ENCODE measurements at regions not wholly inside any gene's neighbourhood (a gene's known extent, or its start where the extent isn't known, plus 50 kb on each side); places are given as distances from the start of the nearest gene placed in this dataset.

DNA sequence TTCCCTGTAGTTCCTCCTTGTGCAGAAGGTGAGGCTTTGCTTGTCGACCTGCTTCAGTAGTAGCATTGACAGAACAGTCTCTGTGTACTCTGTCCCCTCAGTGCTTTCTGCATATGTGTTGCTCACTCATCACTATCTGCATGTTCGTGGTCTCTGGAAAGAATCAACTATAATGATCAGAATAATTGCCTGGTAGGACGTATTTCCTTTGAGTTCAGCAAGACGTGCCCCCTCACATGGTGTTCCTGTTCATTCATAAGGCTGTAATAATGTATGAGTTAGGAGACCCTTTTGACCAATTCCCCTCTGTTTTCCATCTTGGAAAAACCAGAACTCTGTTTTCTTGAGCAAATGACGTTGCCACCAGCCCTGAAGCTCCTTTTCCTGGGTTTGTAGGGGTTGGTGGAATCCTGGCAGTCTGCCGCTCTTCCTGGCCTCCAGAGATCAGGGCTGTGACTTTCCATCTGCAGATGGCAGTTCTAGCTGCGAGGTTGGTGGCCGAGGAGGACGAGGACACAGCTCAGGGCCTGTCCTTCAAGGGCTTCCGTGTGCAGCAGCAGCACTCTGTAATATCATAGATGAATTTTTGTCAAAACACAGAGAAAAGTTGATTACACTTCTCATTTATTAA, 61.9 kb downstream of the EXOSC2 start:
- DNase-seq (ENCODE audit: low read depth, low spot score) = no peak

DNA sequence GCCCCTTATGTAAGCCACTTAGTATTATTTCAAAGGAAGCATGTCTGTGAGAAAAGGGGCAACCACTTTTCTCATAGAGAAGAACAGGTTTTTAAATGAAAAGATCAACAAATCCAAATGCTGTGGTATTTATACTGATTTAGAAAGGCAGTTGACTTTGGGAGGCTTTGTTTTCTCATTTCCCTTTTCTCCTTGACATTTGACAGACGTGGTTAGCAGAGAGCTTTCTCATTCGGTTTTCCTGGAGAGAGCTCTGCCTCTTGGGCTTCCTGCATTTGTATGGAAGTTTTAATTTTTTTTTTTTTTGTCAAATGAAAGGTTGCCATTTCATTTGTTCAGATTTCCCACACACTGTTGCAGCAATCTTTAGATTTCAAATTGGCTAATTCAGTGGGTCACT, 62.5 kb downstream of the EXOSC2 start:
- DNase-seq (ENCODE audit: low read depth, low spot score) = no peak

DNA sequence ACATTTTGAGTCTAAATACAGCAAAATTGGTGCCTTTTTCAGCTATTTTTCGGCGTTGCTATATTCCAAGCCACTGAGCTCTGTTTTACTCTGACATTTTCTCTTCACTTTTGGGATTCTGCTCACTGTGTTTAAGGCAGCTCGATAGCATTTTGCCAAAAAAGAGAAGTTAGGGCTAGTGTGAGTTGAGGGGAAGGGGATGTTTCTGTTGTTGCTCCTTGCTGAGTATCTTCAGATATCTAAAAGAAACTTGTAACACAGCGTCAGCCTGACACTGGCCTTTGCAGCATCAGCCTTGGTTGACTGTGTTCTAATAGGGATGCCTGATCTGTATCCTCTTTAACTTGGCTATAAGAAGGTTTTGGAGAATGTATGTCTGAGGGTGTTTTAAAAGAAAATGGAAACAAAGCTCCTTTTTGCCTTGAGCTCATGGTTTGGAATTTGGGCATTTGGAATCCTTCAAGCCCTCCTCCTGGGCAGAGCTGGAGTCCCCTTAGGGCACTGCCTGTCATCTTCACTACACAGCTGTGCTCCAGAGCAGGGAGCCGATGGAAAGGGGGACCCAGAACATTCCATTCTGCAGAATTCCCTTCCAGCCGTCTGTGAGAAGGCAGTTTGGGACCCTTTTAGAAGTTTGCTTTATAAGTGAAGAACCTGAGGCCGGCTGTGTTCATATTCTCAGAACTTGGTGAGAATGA, 63.0 kb downstream of the EXOSC2 start:
- no peak for DNase-seq (ENCODE audit: low read depth, low spot score)

DNA sequence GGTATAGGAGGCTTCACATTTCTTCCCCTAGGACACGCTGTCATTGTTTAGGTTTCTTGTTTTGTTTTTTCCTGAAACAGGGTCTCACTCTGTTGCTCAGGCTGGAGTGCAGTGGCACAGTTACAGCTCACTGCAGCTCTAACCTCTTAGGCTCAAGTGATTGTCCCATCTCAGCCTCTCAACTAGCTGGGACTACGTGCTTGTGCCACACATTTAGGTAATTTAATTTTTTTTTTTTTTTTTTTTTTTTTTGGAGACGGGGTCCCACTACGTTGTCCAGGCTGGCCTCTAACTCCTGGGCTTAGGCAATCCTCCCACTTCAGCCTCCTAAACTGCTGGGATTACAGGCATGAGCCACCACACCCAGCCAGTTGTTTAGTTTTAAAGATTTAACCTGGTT, 66.2 kb downstream of the EXOSC2 start:
- no peak for DNase-seq (ENCODE audit: low read depth, low spot score)

DNA sequence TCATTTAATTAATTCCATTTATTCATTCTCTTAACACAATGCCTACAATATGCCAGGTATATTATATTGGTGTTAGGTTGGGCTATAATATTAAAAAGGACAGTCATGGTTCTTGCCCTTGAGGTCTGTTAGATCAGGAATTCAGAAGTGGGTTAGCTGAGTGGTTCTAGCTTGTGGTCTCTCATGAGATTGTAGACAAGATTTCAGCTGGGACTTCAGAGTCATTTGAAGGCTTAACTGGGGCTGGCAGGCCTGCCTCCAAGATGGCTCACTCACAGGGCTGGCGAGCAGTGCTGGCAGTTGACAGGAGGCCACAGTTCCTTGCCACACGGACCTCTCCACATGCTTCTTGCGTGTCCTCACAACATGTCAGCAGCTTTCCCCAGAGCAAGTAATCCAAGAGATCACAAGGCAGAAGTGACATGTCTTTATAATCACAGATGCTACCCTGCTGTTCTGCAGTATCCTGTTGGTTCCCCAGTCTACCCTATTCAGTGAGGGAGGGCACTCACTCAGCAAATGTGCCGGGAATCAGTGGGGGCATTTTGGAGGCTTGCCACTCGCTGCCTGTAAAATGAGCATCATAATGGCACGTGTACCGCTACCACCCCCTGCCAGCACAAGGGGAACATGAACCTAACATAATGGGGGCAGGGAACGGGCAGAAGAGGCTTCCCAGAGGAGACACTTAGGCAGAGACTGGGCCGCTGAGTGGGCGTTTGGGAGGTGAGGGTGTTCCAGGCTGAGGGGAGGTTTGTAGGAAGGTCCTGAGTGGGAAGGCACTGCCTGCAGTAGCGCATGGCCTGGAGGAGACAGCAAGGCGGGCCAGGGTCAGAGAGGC, 70.0 kb downstream of the EXOSC2 start:
- no peak for DNase-seq (ENCODE audit: low read depth, low spot score)

DNA sequence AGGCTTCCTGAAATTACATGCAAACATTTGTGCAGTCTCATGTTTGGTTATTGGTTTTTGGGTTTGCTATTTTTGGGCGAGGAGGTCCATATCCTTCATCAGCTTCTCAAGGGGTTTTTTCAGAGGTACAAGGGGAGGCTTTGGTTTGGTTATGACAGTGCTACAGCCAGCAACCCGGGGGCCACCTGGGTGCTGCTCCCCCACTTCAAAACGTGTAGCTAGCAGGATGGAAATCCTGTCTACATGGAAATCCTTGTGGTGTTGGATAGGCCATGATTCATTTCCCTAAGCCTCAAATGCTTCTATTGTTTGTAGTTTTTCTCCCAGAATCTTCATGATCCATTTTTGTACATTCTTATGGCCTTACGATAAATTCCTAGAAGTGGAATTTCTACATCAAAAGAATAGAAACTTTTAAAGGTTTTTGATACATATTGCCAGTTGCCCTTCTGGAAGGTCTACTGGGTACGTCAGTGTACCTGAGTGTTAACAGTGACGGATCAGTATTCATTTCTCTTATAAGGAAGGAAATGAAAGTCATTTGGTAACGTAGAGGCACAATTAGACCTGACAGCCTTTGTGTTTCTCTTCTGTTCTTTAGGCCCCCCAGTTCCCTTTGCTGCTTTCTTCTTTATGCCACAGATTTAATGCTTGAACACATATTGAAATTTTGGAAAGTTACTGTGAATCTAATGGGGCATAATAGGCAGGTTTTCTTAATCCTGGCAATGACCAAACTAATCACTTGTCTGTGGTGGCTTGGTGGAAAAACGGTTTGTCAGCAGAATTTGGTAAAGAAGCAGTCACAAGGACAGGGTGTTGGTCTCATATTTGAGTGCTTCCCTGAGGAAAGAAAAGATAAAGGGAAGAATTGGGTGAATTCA, 69.7 kb upstream of the ABL1 start:
- DNase-seq (ENCODE audit: low read depth, low spot score) = peak; percentile 71

DNA sequence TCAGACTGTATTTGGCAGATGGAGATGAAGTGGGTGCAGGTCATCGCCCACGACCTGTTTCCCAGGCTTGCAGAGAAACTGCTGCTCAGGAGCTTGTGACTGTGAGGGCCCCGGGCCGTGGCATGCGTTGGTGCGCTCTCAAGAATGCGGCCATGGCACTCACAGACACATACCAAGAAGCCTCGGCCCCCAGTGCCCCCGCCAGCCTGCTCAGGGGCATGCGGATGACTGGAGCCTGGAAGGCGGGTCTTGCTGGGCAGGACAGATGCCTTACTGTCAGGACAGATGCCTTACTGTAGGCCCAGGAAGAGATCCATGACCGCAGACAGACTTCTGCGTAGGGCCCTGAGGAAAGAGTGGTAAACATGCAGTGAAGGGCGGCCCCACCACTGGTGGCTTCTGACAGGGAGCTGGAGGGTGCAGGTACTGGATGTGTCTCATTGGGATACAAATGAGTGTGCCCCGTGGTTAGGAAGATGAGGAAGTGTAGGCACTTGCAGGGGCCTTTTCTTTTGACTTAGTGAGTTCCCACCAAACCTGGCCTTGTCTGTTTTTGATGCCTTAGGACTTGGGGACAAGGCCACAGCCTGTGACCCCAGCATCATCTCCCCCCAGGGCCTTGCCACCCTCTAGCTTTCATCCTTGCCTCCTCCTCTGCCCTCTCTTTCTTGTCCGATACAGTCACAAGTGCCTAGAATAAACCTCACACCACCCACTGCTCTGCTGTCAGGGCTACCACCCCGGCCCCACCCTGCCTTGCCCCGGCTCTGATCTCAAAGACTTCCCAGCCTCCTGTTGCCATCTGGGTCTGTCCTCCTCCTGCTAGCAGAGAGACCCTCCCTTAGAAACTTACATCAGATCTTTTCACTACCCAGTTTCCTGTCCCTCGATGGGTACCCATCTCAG, 68.8 kb upstream of the ABL1 start:
- no peak for DNase-seq (ENCODE audit: low read depth, low spot score)

DNA sequence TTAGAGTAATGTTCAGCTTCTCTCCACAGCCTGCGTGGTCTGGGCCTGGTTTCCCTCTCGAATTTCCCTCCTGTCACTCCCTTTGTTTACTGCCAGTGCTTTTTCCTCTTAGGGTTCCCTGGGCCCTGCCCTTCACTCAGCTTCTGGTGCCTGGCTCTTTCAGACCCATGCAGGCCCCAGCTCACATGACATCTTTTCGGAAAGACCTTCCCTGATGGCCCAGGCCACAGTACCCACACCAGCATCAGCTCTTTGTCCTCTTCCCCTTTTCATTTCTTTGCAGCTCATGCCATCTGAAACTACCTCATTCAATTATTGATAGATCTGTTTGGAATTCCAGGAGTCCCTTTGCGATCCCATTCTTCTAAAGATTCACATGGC, 68.1 kb upstream of the ABL1 start:
- no peak for DNase-seq (ENCODE audit: low read depth, low spot score)

DNA sequence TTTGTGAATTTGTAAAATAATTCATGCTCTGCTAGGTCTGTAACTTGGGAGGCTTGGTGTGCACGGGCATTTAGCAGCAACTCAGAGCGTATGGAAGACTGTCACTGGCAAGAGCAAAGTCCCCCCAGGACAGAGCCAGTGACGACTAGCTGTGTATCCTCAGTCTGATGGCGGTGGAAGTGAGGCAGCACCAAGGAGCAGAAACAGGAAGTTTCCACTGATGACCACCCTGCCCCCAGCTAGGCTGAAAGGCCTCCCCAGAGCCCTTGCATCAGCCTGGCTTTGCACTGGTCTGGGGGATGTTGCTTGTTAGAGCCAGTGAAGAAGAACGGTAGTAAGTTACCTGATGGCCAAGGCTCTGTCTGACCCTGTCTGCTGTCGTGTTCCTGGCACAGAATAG, 66.8 kb upstream of the ABL1 start:
- DNase-seq (ENCODE audit: low read depth, low spot score) = no peak

DNA sequence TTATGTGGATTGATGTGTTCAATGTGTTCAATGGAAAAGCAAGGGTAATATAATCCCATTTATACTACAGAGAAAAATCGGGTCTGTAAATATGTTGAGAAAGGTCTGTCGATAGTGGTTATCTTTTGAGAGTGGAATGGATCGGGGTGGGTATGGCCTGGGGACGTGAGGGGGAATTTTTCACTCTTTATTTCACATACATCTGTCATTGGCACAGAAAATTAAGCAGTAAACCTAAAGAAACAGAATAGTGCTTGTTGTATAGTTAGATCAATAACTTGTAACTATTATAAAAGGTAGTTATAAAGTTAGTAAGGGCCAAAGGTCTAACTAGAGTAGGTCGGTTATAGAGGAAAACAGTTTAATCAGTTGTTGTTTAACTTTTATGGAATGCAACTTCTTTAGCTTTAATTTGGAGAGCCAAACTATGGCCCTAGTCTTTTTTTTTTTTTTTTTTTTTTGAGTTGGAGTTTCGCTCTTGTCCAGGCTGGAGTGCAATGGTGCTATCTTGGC, 66.1 kb upstream of the ABL1 start:
- DNase-seq (ENCODE audit: low read depth, low spot score) = no peak

DNA sequence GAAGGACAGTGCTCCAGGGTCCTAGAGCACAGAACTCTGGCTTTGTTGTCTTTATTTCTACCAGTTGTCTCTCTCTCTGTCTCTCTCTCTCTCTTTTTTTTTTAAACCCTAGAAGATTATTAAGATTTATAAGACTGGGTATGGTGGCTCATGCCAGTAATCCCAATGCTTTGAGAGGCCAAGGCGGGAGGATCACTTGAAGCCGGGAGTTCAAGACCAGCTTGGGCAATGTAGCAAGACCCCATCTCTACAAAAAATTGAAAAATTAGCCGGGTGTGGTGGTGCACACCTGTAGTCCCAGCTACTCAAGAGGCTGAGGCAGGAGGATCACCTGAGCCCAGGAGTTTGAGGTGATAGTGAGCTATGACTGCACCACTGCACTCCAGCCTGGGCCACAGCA, 65.0 kb upstream of the ABL1 start:
- no peak for DNase-seq (ENCODE audit: low read depth, low spot score)

DNA sequence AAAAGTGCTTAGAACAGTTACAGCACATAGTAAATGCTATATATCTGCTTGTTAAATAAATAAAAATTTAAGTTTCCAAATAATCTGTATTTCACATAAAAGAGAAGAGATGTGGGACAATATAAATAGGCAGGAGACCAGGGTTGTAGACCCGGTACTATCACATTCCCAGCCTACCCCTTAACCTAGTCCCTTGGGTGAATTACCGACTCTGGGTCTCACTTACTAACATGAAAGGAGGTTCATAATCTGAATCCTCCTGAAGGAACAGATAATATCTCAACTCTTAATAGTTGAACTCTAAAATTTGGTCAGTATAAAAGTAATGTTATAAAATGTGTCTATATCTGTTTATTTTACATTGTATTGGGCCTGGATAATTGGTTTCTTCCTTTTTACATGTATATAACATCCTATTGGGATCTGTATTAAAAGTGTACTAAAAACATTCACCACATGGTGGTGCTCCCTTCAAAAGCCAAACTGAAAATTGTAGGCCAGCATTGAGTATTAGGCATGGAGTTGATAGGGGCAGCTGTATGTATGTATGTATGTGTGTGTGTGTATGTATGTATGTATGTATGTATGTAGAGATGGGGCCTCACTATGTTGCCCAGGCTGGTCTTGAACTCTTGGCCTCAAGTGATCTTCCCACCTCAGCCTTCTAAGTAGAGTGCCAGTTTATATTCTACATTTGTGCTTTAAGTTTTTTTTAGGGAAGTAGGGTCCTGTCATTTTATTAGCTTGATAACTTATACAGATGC, 64.2 kb upstream of the ABL1 start:
- DNase-seq (ENCODE audit: low read depth, low spot score) = no peak

DNA sequence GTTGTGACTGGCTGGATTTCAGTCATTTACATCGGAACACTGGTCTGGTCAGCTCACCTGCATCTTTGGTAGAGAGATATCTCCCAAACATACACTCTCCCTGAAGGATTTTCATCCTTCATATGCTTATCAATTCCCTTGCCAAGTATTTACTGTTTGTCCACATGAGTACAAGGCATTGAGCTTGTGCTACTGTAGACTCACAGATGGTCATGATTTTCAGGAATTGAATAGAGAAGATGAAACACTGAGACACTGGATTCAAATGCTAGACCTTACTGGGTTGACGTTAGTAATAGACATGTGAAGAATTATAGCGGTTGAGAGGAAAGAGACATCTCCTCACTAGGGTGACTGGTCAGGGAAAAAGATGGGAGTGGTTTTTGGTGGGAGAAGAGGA, 62.9 kb upstream of the ABL1 start:
- no peak for DNase-seq (ENCODE audit: low read depth, low spot score)

DNA sequence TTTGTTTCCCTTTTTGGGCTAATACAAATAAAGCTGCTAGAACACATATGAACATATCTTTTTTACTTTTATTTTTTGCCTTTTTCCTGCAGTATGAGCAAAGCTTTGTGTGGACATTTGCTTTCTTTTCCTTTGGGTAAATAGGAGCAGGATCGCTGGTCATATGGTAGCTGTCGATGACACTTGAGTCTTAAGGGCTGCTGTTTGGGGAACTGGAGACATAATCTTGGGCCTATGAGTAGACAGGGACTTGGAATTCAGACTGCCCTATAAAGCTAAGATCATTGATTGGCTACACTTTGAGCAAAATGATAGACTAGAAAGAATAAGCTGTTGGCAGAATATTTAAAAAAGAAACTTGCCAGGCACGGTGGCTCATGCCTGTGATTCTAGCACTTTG, 60.9 kb upstream of the ABL1 start:
- no peak for DNase-seq (ENCODE audit: low read depth, low spot score)

DNA sequence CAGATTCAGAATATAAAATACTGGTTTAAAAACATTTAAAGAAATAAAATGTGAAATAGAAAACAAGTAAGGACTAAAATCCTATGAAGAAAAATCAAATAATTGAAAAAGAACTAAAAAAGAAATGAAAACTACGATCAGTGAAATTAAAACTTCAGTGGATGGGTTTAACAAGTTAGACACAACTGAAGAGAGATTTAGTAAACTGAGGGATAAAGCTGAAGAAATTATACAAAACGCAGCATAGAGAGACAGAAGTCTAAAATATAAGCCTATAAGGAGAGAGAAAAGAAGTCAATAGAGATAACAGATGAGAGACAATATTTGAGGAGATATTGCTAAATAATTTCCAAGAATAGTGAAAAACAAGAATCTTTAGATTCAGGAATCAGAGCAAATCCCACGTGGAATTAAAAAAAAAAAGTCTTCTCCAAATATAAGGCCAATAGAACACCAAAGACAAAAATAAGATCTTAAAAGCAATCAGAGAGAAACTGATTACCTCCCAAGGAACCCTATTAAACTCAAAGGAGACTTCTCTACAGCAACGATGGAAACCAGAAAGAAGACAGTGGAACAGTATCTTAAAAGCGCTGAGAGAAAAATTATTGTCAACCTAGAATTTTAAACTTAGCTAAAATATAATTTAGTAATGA, 59.6 kb upstream of the ABL1 start:
- no peak for DNase-seq (ENCODE audit: low read depth, low spot score)

DNA sequence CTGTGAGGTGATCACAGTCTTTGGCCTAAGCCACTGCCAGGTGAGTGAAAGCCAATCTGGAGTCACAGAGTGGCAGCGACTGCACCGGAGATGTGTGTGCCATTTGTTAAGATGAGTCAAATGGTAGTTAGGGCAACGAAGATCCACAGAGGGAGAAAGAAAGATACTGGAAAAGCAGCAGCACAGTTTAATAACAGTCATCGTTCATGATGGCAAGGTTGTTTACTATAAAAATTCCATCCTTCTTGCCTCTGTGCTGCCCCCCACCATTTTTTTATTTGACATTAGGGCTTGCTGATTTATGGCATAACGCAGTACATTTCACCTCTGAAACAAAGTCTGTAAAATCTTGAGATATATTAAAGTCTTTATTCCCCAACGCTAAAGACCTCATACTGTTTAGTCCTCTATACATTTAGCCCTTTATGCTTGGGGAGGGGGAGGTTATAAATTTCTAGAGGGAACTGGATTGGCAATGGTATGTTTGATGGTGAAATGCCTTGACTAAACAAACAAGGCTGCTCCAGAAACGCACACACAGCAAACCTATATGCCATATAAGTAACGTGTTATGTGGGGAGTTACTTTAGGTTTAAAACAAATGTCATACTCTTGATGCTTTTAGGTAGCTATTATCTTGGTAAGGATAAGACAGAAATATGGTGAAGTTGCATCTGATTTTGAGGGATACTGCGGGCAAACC, 55.8 kb upstream of the ABL1 start:
- no peak for DNase-seq (ENCODE audit: low read depth, low spot score)

DNA sequence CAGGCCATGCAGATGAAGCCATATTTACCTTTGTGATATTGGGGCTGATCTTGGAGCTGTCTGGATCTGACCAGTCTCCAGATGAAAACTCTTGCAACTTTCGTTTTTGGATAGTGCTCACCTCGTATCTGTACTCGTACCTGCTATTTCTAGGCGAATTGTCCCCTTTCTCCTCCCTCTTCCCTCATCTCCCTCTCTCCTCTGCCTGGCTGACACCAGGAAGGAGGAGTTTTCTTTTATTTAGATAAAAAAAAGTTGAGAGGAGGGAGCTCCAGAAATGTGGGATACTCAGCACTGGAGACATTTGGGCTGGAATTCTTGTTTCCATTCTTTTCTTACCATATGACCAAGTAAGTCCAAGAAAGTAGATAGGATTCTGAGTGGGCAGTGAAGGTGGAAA, 54.6 kb upstream of the ABL1 start:
- no peak for DNase-seq (ENCODE audit: low read depth, low spot score)

DNA sequence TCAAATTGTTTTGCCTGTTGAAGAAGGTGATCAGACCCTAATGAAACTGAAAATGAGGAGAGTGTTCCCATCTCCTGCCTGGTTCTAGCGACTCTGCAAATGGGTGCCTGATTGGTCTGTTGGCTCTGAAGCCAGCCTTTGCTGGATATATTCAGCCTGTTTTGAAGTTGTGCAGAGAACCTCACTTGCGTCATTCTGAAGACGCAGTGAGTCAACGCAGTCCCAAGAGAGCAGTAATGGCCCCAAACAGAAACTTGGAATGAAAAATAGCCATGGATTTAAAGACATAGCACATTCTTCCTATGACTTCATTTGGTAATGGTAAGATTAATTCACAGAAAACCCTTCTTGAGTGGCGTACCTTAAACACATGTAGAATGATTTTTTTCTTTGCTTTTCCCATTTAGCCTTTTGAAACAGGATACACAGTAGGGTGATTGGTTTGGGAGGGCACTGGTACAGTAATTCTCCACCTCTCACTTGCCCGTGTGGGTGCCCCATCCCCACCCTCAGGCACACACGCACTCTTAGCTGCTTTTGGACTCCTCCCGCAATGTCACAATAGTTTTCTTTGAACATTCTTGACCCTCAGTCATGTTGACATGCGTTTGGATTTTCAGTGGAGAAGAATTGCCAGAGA, 54.1 kb upstream of the ABL1 start:
- no peak for DNase-seq (ENCODE audit: low read depth, low spot score)

All from pulmonary artery endothelial cell (primary cell).